ENCODE measurements at regions not wholly inside any gene's neighbourhood (a gene's known extent, or its start where the extent isn't known, plus 50 kb on each side); places are given as distances from the start of the nearest gene placed in this dataset.

GRCh38 chr12:72219937-72220336 is 52.2 kb upstream of the TRHDE start:
- Mint-ChIP-seq H3K27ac (no peak overlapping the region), H3K4me1 (ENCODE audit: unreplicated experiment) (no peaks in the 10 kb centered on the region), H3K36me3 (no peaks in the 10 kb centered on the region), H3K27me3 (no peaks in the 10 kb centered on the region), H3K9me3 (no peaks in the 10 kb centered on the region), H3K4me3 (no peak overlapping the region)
- TF ChIP-seq, protein P1, sequence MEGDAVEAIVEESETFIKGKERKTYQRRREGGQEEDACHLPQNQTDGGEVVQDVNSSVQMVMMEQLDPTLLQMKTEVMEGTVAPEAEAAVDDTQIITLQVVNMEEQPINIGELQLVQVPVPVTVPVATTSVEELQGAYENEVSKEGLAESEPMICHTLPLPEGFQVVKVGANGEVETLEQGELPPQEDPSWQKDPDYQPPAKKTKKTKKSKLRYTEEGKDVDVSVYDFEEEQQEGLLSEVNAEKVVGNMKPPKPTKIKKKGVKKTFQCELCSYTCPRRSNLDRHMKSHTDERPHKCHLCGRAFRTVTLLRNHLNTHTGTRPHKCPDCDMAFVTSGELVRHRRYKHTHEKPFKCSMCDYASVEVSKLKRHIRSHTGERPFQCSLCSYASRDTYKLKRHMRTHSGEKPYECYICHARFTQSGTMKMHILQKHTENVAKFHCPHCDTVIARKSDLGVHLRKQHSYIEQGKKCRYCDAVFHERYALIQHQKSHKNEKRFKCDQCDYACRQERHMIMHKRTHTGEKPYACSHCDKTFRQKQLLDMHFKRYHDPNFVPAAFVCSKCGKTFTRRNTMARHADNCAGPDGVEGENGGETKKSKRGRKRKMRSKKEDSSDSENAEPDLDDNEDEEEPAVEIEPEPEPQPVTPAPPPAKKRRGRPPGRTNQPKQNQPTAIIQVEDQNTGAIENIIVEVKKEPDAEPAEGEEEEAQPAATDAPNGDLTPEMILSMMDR (conservative IDR thresholded peaks at IDR 0.05) = no peak
- DNase-seq (ENCODE audit: extremely low spot score, unreplicated experiment) = no peak
